OCI-LY7 (cell line): ENCODE measurements at regions not wholly inside any gene's neighbourhood (a gene's known extent, or its start where the extent isn't known, plus 50 kb on each side); places are given as distances from the start of the nearest gene placed in this dataset.

Source experiments
- BruUV-seq: library from RNA; stranded (reverse); fragments of 400-500 nt; replicated peaks from 2 replicates; lab custom pipeline; 2021; lab: Mats Ljungman, UMichigan
- CTCF ChIA-PET: fragments of 300-600 bp; sonication (Branson Sonifier 250); formaldehyde crosslinking; loops from one replicate; lab custom pipeline; 2022; ENCODE audit warnings: antibody characterized with exemption; ENCODE audit not compliant: unreplicated experiment; lab: Charles Lee
- POLR2A ChIA-PET: fragments of 300-600 bp; sonication (Branson Sonifier 250); formaldehyde crosslinking; loops from one replicate; lab custom pipeline; 2022; ENCODE audit warnings: antibody characterized with exemption; lab: Charles Lee
- DNase-seq: peaks from one replicate; pipeline ENCODE4 v3.0.0-alpha.2; 2015; ENCODE audit warnings: low spot score
- H2AFZ ChIP-seq: fragments of 200-600 bp; sonication (generic), shearing (Covaris generic); 2 replicates; pipeline ENCODE4 v1.6.1; 2014; ENCODE audit warnings: mild to moderate bottlenecking, antibody characterized with exemption, low read length, moderate library complexity
- H3K27ac ChIP-seq: fragments of 200-600 bp; sonication (generic); 2 replicates; pipeline ENCODE4 v1.5.1; 2014; ENCODE audit warnings: mixed run types, low read depth, mild to moderate bottlenecking, moderate library complexity, low read length, inconsistent platforms; ENCODE audit not compliant: poor library complexity, severe bottlenecking
- H3K36me3 ChIP-seq: fragments of 200-600 bp; sonication (generic); 2 replicates; pipeline ENCODE4 v1.6.1; 2014; ENCODE audit warnings: mild to moderate bottlenecking, antibody characterized with exemption, low read length, moderate library complexity, mixed read lengths; ENCODE audit not compliant: insufficient read depth
- H3K4me1 ChIP-seq: fragments of 200-600 bp; sonication (generic); 2 replicates; pipeline ENCODE4 v1.5.1; 2014; ENCODE audit warnings: mild to moderate bottlenecking, low read length; ENCODE audit not compliant: insufficient read depth, poor library complexity, severe bottlenecking
- H3K4me2 ChIP-seq: fragments of 200-600 bp; sonication (generic); 2 replicates; pipeline ENCODE4 v1.6.1; 2014; ENCODE audit warnings: mild to moderate bottlenecking, low read length
- H3K4me3 ChIP-seq: fragments of 200-600 bp; sonication (generic); 2 replicates; pipeline ENCODE4 v1.5.1; 2014; ENCODE audit warnings: mild to moderate bottlenecking, low read depth, low read length; ENCODE audit not compliant: poor library complexity, severe bottlenecking
- H3K79me2 ChIP-seq: fragments of 200-600 bp; sonication (generic); 2 replicates; pipeline ENCODE4 v1.6.1; 2016; ENCODE audit warnings: low read depth, mild to moderate bottlenecking, low read length, moderate library complexity, mixed read lengths; ENCODE audit not compliant: insufficient read depth
- H3K9me2 ChIP-seq: fragments of 200-600 bp; sonication (generic); 2 replicates; pipeline ENCODE4 v1.6.1; 2016; ENCODE audit warnings: mild to moderate bottlenecking, low read length, mixed read lengths; ENCODE audit not compliant: insufficient read depth
- H3K9me3 ChIP-seq: fragments of 200-600 bp; sonication (generic); 2 replicates; pipeline ENCODE4 v1.6.1; 2014; ENCODE audit warnings: mild to moderate bottlenecking, mixed run types, low read length, mixed read lengths
- H4K20me1 ChIP-seq: fragments of 200-600 bp; sonication (generic); 2 replicates; pipeline ENCODE4 v1.6.1; 2014; ENCODE audit warnings: mild to moderate bottlenecking, antibody characterized with exemption, low read length, moderate library complexity, mixed read lengths; ENCODE audit not compliant: insufficient read depth
- EZH2phosphoT487 ChIP-seq: fragments of 200-600 bp; sonication (generic); IDR thresholded peaks from 2 replicates; pipeline ENCODE4 v1.6.1; 2018; ENCODE audit warnings: low read depth, borderline replicate concordance, mild to moderate bottlenecking, mixed run types, antibody characterized with exemption, low read length, moderate library complexity, mixed read lengths
- intact Hi-C: fragments of 100-400 bp; cut with micrococcal nuclease; formaldehyde crosslinking; loops from one replicate; pipeline ENCODE4 v1.10.0; 2022; ENCODE audit not compliant: unreplicated experiment
- TF ChIP-seq, protein P1 (sequence below): fragments of 200-600 bp; sonication (generic); conservative IDR thresholded peaks from 2 replicates; pipeline ENCODE4 v1.5.1; 2014; ENCODE audit warnings: mild to moderate bottlenecking, antibody characterized with exemption, low read length, moderate library complexity, mixed read lengths

DNA sequence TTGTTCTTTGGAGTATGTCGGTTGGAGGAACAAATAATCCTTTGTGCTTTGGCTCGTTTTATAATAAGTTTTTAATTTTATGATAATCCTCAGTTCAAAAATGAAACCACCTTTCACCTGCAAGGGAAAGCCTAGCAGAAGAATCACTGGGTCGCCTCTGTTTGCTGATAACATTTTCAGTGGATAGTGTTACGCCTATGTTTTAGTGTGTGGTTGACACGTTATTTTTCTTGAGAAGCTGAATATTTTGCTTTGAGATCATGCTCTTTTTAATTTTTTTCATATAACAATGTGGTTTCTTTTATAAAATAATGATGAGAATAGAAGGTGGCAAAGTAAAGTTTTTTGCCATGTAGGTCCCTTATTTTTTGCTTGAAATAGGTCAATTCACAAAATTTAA, 172.7 kb upstream of the ZEB2 start:
- ChIA-PET POLR2A (interaction anchor here (2.1 kb wide), 1 partner anchor 11 kb away, joined by 4 read pairs; no protein-coding TSS in a partner anchor), CTCF (no interaction called here)
- H3K4me2 ChIP-seq = no peak overlapping the region
- no peaks in the 10 kb centered on the region for H4K20me1 ChIP-seq
- DNase-seq = no peak
- BruUV-seq = no TSS peak
- no peak overlapping the region for H3K4me3 ChIP-seq
- H3K9me2 ChIP-seq = no peaks in the 10 kb centered on the region
- H3K79me2 ChIP-seq = no peaks in the 10 kb centered on the region
- H3K9me3 ChIP-seq = peaks cover 5% of the 10 kb centered on the region; the same call in 1 of the 2 replicates
- no peak overlapping the region; the same call in 1 of the 2 replicates for H2AFZ ChIP-seq
- TF ChIP-seq EZH2phosphoT487 = no peak
- TF ChIP-seq, protein P1, sequence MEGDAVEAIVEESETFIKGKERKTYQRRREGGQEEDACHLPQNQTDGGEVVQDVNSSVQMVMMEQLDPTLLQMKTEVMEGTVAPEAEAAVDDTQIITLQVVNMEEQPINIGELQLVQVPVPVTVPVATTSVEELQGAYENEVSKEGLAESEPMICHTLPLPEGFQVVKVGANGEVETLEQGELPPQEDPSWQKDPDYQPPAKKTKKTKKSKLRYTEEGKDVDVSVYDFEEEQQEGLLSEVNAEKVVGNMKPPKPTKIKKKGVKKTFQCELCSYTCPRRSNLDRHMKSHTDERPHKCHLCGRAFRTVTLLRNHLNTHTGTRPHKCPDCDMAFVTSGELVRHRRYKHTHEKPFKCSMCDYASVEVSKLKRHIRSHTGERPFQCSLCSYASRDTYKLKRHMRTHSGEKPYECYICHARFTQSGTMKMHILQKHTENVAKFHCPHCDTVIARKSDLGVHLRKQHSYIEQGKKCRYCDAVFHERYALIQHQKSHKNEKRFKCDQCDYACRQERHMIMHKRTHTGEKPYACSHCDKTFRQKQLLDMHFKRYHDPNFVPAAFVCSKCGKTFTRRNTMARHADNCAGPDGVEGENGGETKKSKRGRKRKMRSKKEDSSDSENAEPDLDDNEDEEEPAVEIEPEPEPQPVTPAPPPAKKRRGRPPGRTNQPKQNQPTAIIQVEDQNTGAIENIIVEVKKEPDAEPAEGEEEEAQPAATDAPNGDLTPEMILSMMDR = no peak
- intact Hi-C loops = no loop called here
- peaks cover 16% of the 10 kb centered on the region for H3K4me1 ChIP-seq
- H3K36me3 ChIP-seq = no peaks in the 10 kb centered on the region
- H3K27ac ChIP-seq = no peak overlapping the region

DNA sequence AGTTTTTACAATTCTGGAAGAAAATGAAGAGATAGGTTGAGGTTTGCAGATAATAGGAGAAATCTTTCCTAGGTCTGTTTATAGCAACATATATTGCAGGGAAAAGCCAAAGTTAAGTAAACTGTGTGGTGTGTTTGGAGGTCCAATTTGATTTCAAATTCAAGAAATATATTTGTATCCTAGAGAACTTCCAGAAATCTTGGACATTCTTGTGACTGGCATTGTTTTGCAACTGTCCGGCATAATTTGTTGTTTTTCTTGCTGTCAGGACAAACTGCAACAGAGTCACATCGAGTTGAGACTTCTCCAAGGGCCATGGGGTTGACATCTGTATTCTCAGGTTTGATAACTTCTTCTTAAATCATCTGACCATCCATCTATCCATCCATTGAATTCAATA, 170.9 kb upstream of the ZEB2 start:
- no peaks in the 10 kb centered on the region for H3K36me3 ChIP-seq
- no peaks in the 10 kb centered on the region for H3K9me2 ChIP-seq
- POLR2A ChIA-PET = interaction anchor here (0.6 to 1.5 kb wide), 4 partner anchors 11 to 725 kb away, joined by 3 to 5 read pairs (median 4); no protein-coding TSS in a partner anchor
- CTCF ChIA-PET = no interaction called here
- no peaks in the 10 kb centered on the region for H3K79me2 ChIP-seq
- H3K4me3 ChIP-seq = no peak overlapping the region
- intact Hi-C loops = no loop called here
- TF ChIP-seq EZH2phosphoT487 = no peak
- TF ChIP-seq, protein P1 = no peak
- no TSS peak for BruUV-seq
- H2AFZ ChIP-seq = no peak overlapping the region
- no peak for DNase-seq
- peaks cover 34% of the 10 kb centered on the region for H3K4me1 ChIP-seq
- no peaks in the 10 kb centered on the region for H3K9me3 ChIP-seq
- no peak overlapping the region for H3K27ac ChIP-seq
- no peak overlapping the region for H3K4me2 ChIP-seq
- H4K20me1 ChIP-seq = no peaks in the 10 kb centered on the region

GRCh38 chr2:144686518-144687215, 166.7 kb upstream of the ZEB2 start:
- peak; percentile 53 for DNase-seq
- peak overlapping the region; percentile 48 for H3K4me2 ChIP-seq

More at GRCh38 chr2:144686518-144687215, 166.7 kb upstream of the ZEB2 start:
- Histone ChIP-seq H4K20me1 (no peaks in the 10 kb centered on the region), H3K4me3 (no peak overlapping the region), H2AFZ (peak overlapping the region; percentile 22; the same call in 1 of the 2 replicates), H3K4me1 (peaks cover 63% of the 10 kb centered on the region), H3K36me3 (no peaks in the 10 kb centered on the region), H3K9me2 (no peaks in the 10 kb centered on the region), H3K79me2 (no peaks in the 10 kb centered on the region), H3K9me3 (no peaks in the 10 kb centered on the region), H3K27ac (peak overlapping the region; percentile 31)
- ChIA-PET CTCF (no interaction called here), POLR2A (interaction anchor here (0.6 to 1.2 kb wide), 5 partner anchors 14 to 164 kb away, joined by 3 to 5 read pairs (median 3); no protein-coding TSS in a partner anchor)
- intact Hi-C loops = no loop called here
- TF ChIP-seq, protein P1 = no peak
- TF ChIP-seq EZH2phosphoT487 = no peak
- BruUV-seq = no TSS peak
